GM12892 (cell line): ENCODE measurements at regions not wholly inside any gene's neighbourhood (a gene's known extent, or its start where the extent isn't known, plus 50 kb on each side); places are given as distances from the start of the nearest gene placed in this dataset.

ENCODE experiments used
- POLR2AphosphoS5 ChIP-seq: IDR thresholded peaks from 2 replicates; pipeline ENCODE4 v1.6.1; 2011; ENCODE audit warnings: low read depth, low read length, control low read depth
- TAF1 ChIP-seq: IDR thresholded peaks from 2 replicates; pipeline ENCODE4 v1.6.1; 2011; ENCODE audit warnings: low read depth, mild to moderate bottlenecking, control low read depth, low read length, borderline replicate concordance

GRCh38 chr18:5632041-5632440 is 88.2 kb upstream of the EPB41L3 start:
- no peak for TF ChIP-seq TAF1
- no peak for TF ChIP-seq POLR2AphosphoS5
